ENCODE measurements at regions not wholly inside any gene's neighbourhood (a gene's known extent, or its start where the extent isn't known, plus 50 kb on each side); places are given as distances from the start of the nearest gene placed in this dataset.
"Not testable (repeated sequence)": the region's sequence is repeated elsewhere in the genome, so short reads cannot be mapped to it uniquely, and the experiment has no call there.

GRCh38 chr6:51299621-51300380 is 481.1 kb downstream of the TFAP2B start:
- Histone ChIP-seq H3K4me3 (no peak overlapping the region), H3K27ac (no peak overlapping the region)
- TF ChIP-seq CTCF (IDR thresholded peaks at IDR 0.05) = no peak
- no peak for DNase-seq (ENCODE audit: low spot score)

GRCh38 chr6:51300510-51300909 is 481.8 kb downstream of the TFAP2B start:
- DNase-seq (ENCODE audit: low spot score) = no peak
- H3K27ac ChIP-seq = no peak overlapping the region
- no peak overlapping the region for H3K4me3 ChIP-seq
- no peak for TF ChIP-seq CTCF (IDR thresholded peaks at IDR 0.05)

GRCh38 chr6:51301962-51302361 is 483.3 kb downstream of the TFAP2B start:
- no peak for DNase-seq (ENCODE audit: low spot score)
- no peak overlapping the region for H3K4me3 ChIP-seq
- no peak overlapping the region for H3K27ac ChIP-seq
- TF ChIP-seq CTCF (IDR thresholded peaks at IDR 0.05) = no peak

GRCh38 chr6:51302431-51302830 is 483.8 kb downstream of the TFAP2B start:
- no peak for DNase-seq (ENCODE audit: low spot score)
- H3K27ac ChIP-seq = no peak overlapping the region
- H3K4me3 ChIP-seq = no peak overlapping the region
- no peak for TF ChIP-seq CTCF (IDR thresholded peaks at IDR 0.05)

GRCh38 chr6:51303338-51303737 is 484.7 kb downstream of the TFAP2B start:
- TF ChIP-seq CTCF (IDR thresholded peaks at IDR 0.05) = no peak
- DNase-seq (ENCODE audit: low spot score) = no peak

GRCh38 chr6:51314965-51315364 is 496.3 kb downstream of the TFAP2B start:
- no peak for DNase-seq (ENCODE audit: low spot score)
- Histone ChIP-seq H3K27ac (no peak overlapping the region), H3K4me3 (no peak overlapping the region)
- TF ChIP-seq CTCF (IDR thresholded peaks at IDR 0.05) = no peak

More at GRCh38 chr6:51303338-51303737, 484.7 kb downstream of the TFAP2B start:
- Histone ChIP-seq H3K27ac (no peak overlapping the region), H3K4me3 (no peak overlapping the region)

GRCh38 chr6:51318674-51319073 is 500.0 kb downstream of the TFAP2B start:
- H3K4me3 ChIP-seq = no peak overlapping the region
- no peak for DNase-seq (ENCODE audit: low spot score)
- no peak overlapping the region for H3K27ac ChIP-seq
- TF ChIP-seq CTCF (IDR thresholded peaks at IDR 0.05) = no peak

GRCh38 chr6:51321477-51321876 is 502.8 kb downstream of the TFAP2B start:
- H3K4me3 ChIP-seq; DNase-seq (ENCODE audit: low spot score); H3K27ac ChIP-seq: not testable (repeated sequence)
